ENCODE measurements at regions not wholly inside any gene's neighbourhood (a gene's known extent, or its start where the extent isn't known, plus 50 kb on each side); places are given as distances from the start of the nearest gene placed in this dataset.

GRCh38 chr3:137148406-137148805 is 190.6 kb downstream of the IL20RB start:
- no peak for TF ChIP-seq GABPA (IDR thresholded peaks at IDR 0.05 in 1 of 2, conservative IDR thresholded peaks at IDR 0.05 in 1 of 2)
- TF ChIP-seq CTCF (IDR thresholded peaks at IDR 0.05; ENCODE audit: low read depth, low read length, missing input control), result no peak
- no peak for TF ChIP-seq RAD21 (IDR thresholded peaks at IDR 0.05)
- no peak for TF ChIP-seq MAX (IDR thresholded peaks at IDR 0.05)
- no peak for TF ChIP-seq FOXA1 (IDR thresholded peaks at IDR 0.05)

All from liver (tissue), 3 donors.